ENCODE measurements at regions not wholly inside any gene's neighbourhood (a gene's known extent, or its start where the extent isn't known, plus 50 kb on each side); places are given as distances from the start of the nearest gene placed in this dataset.

DNA sequence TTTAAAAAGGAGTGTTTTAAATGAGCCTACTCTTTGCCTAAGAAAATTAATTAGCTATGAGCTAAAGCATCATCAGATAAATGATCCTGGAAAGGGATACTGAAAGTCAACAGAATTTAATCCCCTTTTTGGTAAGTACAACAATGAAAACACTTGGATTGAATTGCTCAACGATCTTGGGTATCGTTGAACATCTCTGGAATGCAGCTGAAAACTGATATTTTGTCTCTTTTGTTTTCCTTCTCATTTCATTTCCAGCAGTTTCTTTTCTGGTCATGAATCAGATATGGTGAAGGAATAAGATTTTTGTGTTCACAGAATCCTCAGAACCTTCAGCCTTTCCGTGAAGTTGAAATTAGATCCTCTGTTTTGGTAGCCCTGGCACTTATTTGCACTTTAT is 771.2 kb downstream of the FSCB start:
- TF ChIP-seq, protein P1, sequence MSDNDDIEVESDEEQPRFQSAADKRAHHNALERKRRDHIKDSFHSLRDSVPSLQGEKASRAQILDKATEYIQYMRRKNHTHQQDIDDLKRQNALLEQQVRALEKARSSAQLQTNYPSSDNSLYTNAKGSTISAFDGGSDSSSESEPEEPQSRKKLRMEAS (IDR thresholded peaks at IDR 0.05; ENCODE audit: low read depth): no peak
- no peak for TF ChIP-seq FOXM1 (IDR thresholded peaks at IDR 0.05; ENCODE audit: low read depth)
- no peak for TF ChIP-seq TAF1 (IDR thresholded peaks at IDR 0.05; ENCODE audit: borderline replicate concordance, low read depth, low read length)
- TF ChIP-seq, protein P2, sequence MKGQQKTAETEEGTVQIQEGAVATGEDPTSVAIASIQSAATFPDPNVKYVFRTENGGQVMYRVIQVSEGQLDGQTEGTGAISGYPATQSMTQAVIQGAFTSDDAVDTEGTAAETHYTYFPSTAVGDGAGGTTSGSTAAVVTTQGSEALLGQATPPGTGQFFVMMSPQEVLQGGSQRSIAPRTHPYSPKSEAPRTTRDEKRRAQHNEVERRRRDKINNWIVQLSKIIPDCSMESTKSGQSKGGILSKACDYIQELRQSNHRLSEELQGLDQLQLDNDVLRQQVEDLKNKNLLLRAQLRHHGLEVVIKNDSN (IDR thresholded peaks at IDR 0.05; ENCODE audit: borderline replicate concordance, low read depth): no peak
- TF ChIP-seq TEAD4 (IDR thresholded peaks at IDR 0.05; ENCODE audit: borderline replicate concordance, insufficient read depth): no peak
- TF ChIP-seq RCOR1 (IDR thresholded peaks at IDR 0.05; ENCODE audit: low read length): no peak
- TF ChIP-seq, protein P3, sequence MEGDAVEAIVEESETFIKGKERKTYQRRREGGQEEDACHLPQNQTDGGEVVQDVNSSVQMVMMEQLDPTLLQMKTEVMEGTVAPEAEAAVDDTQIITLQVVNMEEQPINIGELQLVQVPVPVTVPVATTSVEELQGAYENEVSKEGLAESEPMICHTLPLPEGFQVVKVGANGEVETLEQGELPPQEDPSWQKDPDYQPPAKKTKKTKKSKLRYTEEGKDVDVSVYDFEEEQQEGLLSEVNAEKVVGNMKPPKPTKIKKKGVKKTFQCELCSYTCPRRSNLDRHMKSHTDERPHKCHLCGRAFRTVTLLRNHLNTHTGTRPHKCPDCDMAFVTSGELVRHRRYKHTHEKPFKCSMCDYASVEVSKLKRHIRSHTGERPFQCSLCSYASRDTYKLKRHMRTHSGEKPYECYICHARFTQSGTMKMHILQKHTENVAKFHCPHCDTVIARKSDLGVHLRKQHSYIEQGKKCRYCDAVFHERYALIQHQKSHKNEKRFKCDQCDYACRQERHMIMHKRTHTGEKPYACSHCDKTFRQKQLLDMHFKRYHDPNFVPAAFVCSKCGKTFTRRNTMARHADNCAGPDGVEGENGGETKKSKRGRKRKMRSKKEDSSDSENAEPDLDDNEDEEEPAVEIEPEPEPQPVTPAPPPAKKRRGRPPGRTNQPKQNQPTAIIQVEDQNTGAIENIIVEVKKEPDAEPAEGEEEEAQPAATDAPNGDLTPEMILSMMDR (IDR thresholded peaks at IDR 0.05): no peak
- no peak for TF ChIP-seq RFX5 (IDR thresholded peaks at IDR 0.05; ENCODE audit: low read length)
- no peak for TF ChIP-seq NRF1 (IDR thresholded peaks at IDR 0.05; ENCODE audit: low read depth, low read length)
- no peak for TF ChIP-seq SMC3 (IDR thresholded peaks at IDR 0.05; ENCODE audit: low read depth, low read length)
- TF ChIP-seq CHD2 (IDR thresholded peaks at IDR 0.05; ENCODE audit: low read length, partially characterized antibody): no peak
- TF ChIP-seq, protein P4, sequence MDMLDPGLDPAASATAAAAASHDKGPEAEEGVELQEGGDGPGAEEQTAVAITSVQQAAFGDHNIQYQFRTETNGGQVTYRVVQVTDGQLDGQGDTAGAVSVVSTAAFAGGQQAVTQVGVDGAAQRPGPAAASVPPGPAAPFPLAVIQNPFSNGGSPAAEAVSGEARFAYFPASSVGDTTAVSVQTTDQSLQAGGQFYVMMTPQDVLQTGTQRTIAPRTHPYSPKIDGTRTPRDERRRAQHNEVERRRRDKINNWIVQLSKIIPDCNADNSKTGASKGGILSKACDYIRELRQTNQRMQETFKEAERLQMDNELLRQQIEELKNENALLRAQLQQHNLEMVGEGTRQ (IDR thresholded peaks at IDR 0.05; ENCODE audit: borderline replicate concordance, low read depth, low read length): no peak

Measured in SK-N-SH (cell line).